NB4 (cell line): ENCODE measurements at regions not wholly inside any gene's neighbourhood (a gene's known extent, or its start where the extent isn't known, plus 50 kb on each side); places are given as distances from the start of the nearest gene placed in this dataset.

ENCODE experiments used
- DNase-seq: peaks from one replicate; pipeline ENCODE4 v3.0.0; 2010; ENCODE audit warnings: low read depth
- H3K4me3 ChIP-seq: one replicate; pipeline ENCODE4 v1.5.1; 2011; ENCODE audit warnings: mild to moderate bottlenecking, low read depth, low read length, moderate library complexity
- MAX ChIP-seq: IDR thresholded peaks from 2 replicates; pipeline ENCODE4 v1.6.1; 2011; ENCODE audit warnings: low read depth, low read length
- MYC ChIP-seq: IDR thresholded peaks from 2 replicates; pipeline ENCODE4 v1.6.1; 2011; ENCODE audit warnings: low read depth, low read length
- POLR2A ChIP-seq: IDR thresholded peaks from 2 replicates; pipeline ENCODE4 v1.6.1; 2011; ENCODE audit warnings: mild to moderate bottlenecking; ENCODE audit not compliant: insufficient read length; ENCODE audit errors: extremely low read depth
- TF ChIP-seq, protein P1 (sequence below): IDR thresholded peaks from one replicate; pipeline ENCODE4 v1.5.1; 2012; ENCODE audit warnings: low read depth, low read length

DNA sequence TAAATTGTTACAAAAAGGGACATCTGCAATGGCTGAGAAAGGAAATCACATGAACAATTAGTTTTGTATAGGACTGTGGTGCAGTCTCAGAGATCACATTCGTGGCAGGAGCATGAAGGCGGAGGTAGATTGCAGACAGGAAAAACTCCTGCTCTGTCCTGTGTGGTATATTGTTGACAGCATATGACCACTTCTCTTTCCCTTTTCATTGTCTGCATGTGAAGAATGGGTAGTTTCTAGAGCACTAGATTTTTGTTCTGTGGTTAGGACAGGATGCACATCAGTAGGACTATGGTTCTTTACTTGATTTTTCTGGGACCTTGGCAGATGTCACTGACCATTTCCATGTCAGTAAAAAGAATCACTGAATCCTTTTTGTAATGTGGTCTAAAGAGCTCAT, 625.9 kb upstream of the PKN2 start:
- TF ChIP-seq MAX: no peak
- TF ChIP-seq, protein P1, sequence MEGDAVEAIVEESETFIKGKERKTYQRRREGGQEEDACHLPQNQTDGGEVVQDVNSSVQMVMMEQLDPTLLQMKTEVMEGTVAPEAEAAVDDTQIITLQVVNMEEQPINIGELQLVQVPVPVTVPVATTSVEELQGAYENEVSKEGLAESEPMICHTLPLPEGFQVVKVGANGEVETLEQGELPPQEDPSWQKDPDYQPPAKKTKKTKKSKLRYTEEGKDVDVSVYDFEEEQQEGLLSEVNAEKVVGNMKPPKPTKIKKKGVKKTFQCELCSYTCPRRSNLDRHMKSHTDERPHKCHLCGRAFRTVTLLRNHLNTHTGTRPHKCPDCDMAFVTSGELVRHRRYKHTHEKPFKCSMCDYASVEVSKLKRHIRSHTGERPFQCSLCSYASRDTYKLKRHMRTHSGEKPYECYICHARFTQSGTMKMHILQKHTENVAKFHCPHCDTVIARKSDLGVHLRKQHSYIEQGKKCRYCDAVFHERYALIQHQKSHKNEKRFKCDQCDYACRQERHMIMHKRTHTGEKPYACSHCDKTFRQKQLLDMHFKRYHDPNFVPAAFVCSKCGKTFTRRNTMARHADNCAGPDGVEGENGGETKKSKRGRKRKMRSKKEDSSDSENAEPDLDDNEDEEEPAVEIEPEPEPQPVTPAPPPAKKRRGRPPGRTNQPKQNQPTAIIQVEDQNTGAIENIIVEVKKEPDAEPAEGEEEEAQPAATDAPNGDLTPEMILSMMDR: no peak
- TF ChIP-seq POLR2A: no peak
- TF ChIP-seq MYC: no peak
- no peak overlapping the region for H3K4me3 ChIP-seq
- no peak for DNase-seq

- TF ChIP-seq POLR2A (no peak), MAX (no peak), MYC (no peak)
- TF ChIP-seq, protein P1: no peak
- no peak overlapping the region for H3K4me3 ChIP-seq
- DNase-seq: no peak
Measured at GRCh38 chr1:88060112-88060673, 623.9 kb upstream of the PKN2 start.

DNA sequence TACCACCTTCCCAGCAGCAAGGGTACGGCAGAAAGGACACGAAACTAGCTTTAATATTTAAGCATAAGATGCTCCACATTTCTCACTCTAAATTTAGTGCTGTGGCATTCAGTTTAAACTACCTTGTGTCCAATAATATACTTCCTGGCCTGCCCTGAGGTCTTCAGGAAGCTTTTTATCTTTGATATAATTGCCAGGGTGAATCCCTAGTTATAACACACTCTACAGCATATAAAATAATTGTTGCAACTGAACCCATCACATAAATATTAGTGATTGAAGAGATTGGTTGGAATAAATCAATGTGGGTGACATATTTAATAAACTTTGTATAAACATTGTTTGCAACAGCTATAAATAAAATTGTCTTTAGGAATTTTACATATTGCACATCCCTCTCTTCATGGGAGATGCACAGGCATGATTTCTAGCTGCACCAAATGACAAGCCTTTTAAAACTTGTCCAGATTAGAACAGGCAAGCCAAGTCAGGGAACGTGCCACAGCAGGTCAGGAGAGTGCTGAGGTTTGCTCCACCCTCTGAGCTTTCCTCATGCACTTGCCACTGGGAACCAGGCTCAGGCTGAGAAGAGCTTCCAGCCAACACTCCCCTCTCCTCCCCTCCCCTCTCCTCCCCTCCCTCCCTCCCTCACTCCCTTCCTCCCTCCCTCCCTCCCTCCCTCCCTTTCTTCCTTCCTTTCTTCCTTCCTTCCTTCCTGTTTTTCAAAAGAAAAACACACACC, 623.2 kb upstream of the PKN2 start:
- no peak for DNase-seq
- no peak overlapping the region for H3K4me3 ChIP-seq
- TF ChIP-seq MYC (no peak), POLR2A (no peak), MAX (no peak)
- TF ChIP-seq, protein P1: no peak

- peak; percentile 39 for DNase-seq
- TF ChIP-seq MAX (no peak), MYC (no peak)
- TF ChIP-seq, protein P1: peak; percentile 58
- H3K4me3 ChIP-seq: no peak overlapping the region
Measured at GRCh38 chr1:88061492-88062177, 622.4 kb upstream of the PKN2 start.

DNA sequence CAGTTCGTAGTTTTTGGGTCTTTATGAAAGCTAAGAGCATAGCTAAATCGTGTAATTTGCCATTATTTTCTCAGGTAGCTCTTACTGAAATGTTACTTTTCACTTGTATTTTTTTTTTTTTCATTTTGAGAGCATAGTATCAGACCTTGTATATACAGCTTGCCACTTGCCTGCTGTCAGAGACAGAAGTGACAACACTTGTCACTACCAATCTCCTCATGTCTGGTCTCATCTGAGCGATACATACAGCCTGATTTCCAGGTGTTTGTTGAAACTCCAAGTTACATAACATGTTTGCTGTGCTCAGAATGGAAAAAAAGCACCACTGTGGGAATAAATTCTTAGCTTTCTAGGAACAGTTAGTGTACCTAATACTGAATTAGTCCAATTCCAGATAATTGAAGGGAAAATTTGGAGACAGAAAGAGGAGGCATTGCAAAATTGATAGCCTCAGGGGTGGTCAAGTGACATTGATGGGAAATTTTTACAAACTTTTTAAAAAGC, 621.4 kb upstream of the PKN2 start:
- TF ChIP-seq, protein P1: no peak
- no peak for TF ChIP-seq MAX
- TF ChIP-seq POLR2A: no peak
- no peak for TF ChIP-seq MYC
- no peak overlapping the region for H3K4me3 ChIP-seq
- DNase-seq: no peak
